HCT116 (cell line): ENCODE measurements at regions not wholly inside any gene's neighbourhood (a gene's known extent, or its start where the extent isn't known, plus 50 kb on each side); places are given as distances from the start of the nearest gene placed in this dataset.

ENCODE experiments used
- ATAC-seq: fragments of 200-7000 bp; cut with Tn5 transposase; 2 replicates; pipeline ENCODE4 v1.9.1; 2020; ENCODE audit warnings: mild to moderate bottlenecking, moderate library complexity
- BruUV-seq: library from RNA; stranded (reverse); fragments of 400-500 nt; replicated peaks from 2 replicates; lab custom pipeline; 2021; lab: Mats Ljungman, UMichigan
- CTCF ChIA-PET: fragments of 300-600 bp; sonication (Branson Sonifier 250); formaldehyde crosslinking; loops from one replicate; lab custom pipeline; 2021; ENCODE audit warnings: antibody characterized with exemption; lab: Charles Lee
- POLR2A ChIA-PET: fragments of 300-600, 350-600 bp; sonication (Branson Sonifier 250); formaldehyde crosslinking; loops from one replicate; lab custom pipeline; 2021; ENCODE audit warnings: antibody characterized with exemption; lab: Charles Lee
- RAD21 ChIA-PET, 2 experiments: fragments of 300-600 bp; sonication (Branson Sonifier 250); formaldehyde crosslinking; loops; one replicate each; lab custom pipeline; 2023; ENCODE audit warnings: low total read pairs in 2 of 2; ENCODE audit not compliant: uncharacterized antibody in 2 of 2, unreplicated experiment in 2 of 2, low non-redundant PET in 1 of 2; lab: Charles Lee
- DNase-seq: peaks from one replicate; pipeline ENCODE4 v3.0.0-alpha.2; 2010; ENCODE audit warnings: low read depth, low spot score
- H2AFZ ChIP-seq: fragments of 200-600 bp; shearing (Covaris generic), sonication (generic); 2 replicates; pipeline ENCODE4 v1.6.1; 2017; ENCODE audit warnings: low read depth, mixed run types, mixed read lengths, antibody characterized with exemption, low read length; ENCODE audit not compliant: poor library complexity, severe bottlenecking
- H3K27ac ChIP-seq: 2 replicates; pipeline ENCODE4 v1.5.1; 2012; ENCODE audit warnings: low read depth, low read length
- H3K27me3 ChIP-seq: fragments of 200-600 bp; sonication (generic); 2 replicates; pipeline ENCODE4 v1.6.1; 2016; ENCODE audit warnings: mixed run types, low read length, mixed read lengths; ENCODE audit not compliant: insufficient read depth
- H3K36me3 ChIP-seq, 2 experiments: fragments of 200-500 bp in 1 of 2; fragments of 200-600 bp in 1 of 2; sonication (Bioruptor generic) in 1 of 2; sonication (generic) in 1 of 2; 2 replicates each; pipeline versions ENCODE4 v1.5.1 to v1.6.1; 2014 to 2016; ENCODE audit warnings: low read length in 2 of 2, inconsistent platforms in 1 of 2, mixed read lengths in 1 of 2, mixed run types in 1 of 2; ENCODE audit not compliant: insufficient read depth in 2 of 2, control insufficient read depth in 1 of 2
- H3K4me1 ChIP-seq, 2 experiments: fragments of 200-600 bp in 1 of 2; sonication (generic) in 1 of 2; 2 replicates each; pipeline versions ENCODE4 v1.5.1 to v1.6.1; 2012 to 2017; ENCODE audit warnings: low read length in 2 of 2, inconsistent platforms in 1 of 2, mild to moderate bottlenecking in 1 of 2, mixed read lengths in 1 of 2, mixed run types in 1 of 2, moderate library complexity in 1 of 2; ENCODE audit not compliant: insufficient read depth in 2 of 2, control insufficient read depth in 1 of 2
- H3K4me2 ChIP-seq: fragments of 200-600 bp; sonication (generic); 2 replicates; pipeline ENCODE4 v1.6.1; 2017; ENCODE audit warnings: mixed run types, low read length, mixed read lengths
- H3K4me3 ChIP-seq, 2 experiments: fragments of 200-600 bp in 1 of 2; sonication (generic) in 1 of 2; replicated peaks in 1 of 2; 2 replicates each; pipeline ENCODE4 v1.5.1; 2011 to 2016; ENCODE audit warnings: low read length in 2 of 2, control low read depth in 1 of 2, low read depth in 1 of 2, mild to moderate bottlenecking in 1 of 2, mixed read lengths in 1 of 2, mixed run types in 1 of 2
- H3K79me2 ChIP-seq: fragments of 200-600 bp; sonication (generic); 2 replicates; pipeline ENCODE4 v1.6.1; 2017; ENCODE audit warnings: mild to moderate bottlenecking, mixed run types, low read length, moderate library complexity, mixed read lengths; ENCODE audit not compliant: insufficient read depth
- H3K9ac ChIP-seq: fragments of 200-600 bp; sonication (generic); 2 replicates; pipeline ENCODE4 v1.6.1; 2016; ENCODE audit warnings: low read length, mixed read lengths
- H3K9me2 ChIP-seq: fragments of 200-600 bp; sonication (generic), shearing (Covaris generic); 2 replicates; pipeline ENCODE4 v1.6.1; 2017; ENCODE audit warnings: mixed run types, mild to moderate bottlenecking, moderate library complexity; ENCODE audit not compliant: insufficient read depth
- H3K9me3 ChIP-seq, 2 experiments: fragments of 200-500 bp in 1 of 2; fragments of 200-600 bp in 1 of 2; sonication (Bioruptor generic) in 1 of 2; sonication (generic) in 1 of 2; 2 replicates each; pipeline ENCODE4 v1.6.1; 2014 to 2017; ENCODE audit warnings: low read length in 2 of 2, mixed read lengths in 2 of 2, inconsistent platforms in 1 of 2, low read depth in 1 of 2, mild to moderate bottlenecking in 1 of 2, mixed run types in 1 of 2, moderate library complexity in 1 of 2; ENCODE audit not compliant: control insufficient read depth in 1 of 2, insufficient read depth in 1 of 2
- H4K20me1 ChIP-seq: fragments of 200-600 bp; sonication (generic), shearing (Covaris generic); 2 replicates; pipeline ENCODE4 v1.6.1; 2017; ENCODE audit warnings: mixed run types, mild to moderate bottlenecking, moderate library complexity; ENCODE audit not compliant: insufficient read depth
- EGR1 ChIP-seq: IDR thresholded peaks from 2 replicates; pipeline ENCODE4 v1.6.1; 2012; ENCODE audit warnings: low read depth
- EZH2 ChIP-seq: fragments of 200-600 bp; sonication (generic); IDR thresholded peaks from 2 replicates; pipeline ENCODE4 v1.6.1; 2017; ENCODE audit warnings: antibody characterized with exemption, mixed run types
- POLR2AphosphoS5 ChIP-seq: IDR thresholded peaks from 2 replicates; pipeline ENCODE4 v1.6.1; 2011; ENCODE audit warnings: mild to moderate bottlenecking, low read depth, low read length, moderate library complexity
- RAD21 ChIP-seq: IDR thresholded peaks from 2 replicates; pipeline ENCODE4 v1.6.1; 2012; ENCODE audit warnings: low read depth, mild to moderate bottlenecking
- intact Hi-C: fragments of 100-400 bp; cut with micrococcal nuclease; formaldehyde crosslinking; loops from 2 replicates; pipeline ENCODE4 v1.10.0; 2022
- TF ChIP-seq, protein P1 (sequence below): IDR thresholded peaks from 2 replicates; pipeline ENCODE4 v1.6.1; 2012

DNA sequence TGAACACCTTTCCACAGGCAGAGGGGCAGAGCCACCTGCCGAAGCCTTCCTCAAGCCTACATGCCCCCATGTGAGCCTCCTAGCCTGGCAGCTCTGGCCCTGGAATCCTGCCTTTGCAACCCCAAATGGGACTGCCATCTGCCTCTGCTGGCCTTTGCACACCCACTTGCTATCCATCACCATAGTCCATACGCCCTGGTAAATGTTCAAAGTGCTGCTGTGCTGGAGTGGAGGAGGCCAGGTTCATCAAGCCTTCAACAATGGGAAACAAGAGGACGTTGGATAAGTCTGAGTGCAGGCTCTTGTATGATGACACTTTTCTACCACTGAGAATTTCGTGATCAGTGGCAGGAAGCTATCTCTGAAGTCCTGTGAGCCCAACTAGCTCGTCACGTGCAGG lies 159.8 kb downstream of the MED10 start:
- Histone ChIP-seq H3K9me3 (no peaks in the 10 kb centered on the region), H4K20me1 (no peaks in the 10 kb centered on the region; the same call in 1 of the 2 replicates), H3K9me2 (no peaks in the 10 kb centered on the region), H3K36me3 (no peaks in the 10 kb centered on the region), H3K4me1 (no peaks in the 10 kb centered on the region), H3K79me2 (no peaks in the 10 kb centered on the region), H3K27me3 (peaks cover 6% of the 10 kb centered on the region; the same call in 1 of the 2 replicates), H3K9ac (no peak overlapping the region), H3K4me3 (no peak overlapping the region), H2AFZ (no peak overlapping the region), H3K4me2 (no peak overlapping the region), H3K27ac (no peak overlapping the region)
- ChIA-PET RAD21 (no interaction called here), POLR2A (no interaction called here), CTCF (no interaction called here)
- TF ChIP-seq EZH2 = no peak
- TF ChIP-seq, protein P1, sequence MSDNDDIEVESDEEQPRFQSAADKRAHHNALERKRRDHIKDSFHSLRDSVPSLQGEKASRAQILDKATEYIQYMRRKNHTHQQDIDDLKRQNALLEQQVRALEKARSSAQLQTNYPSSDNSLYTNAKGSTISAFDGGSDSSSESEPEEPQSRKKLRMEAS = no peak
- TF ChIP-seq RAD21 = no peak
- no peak for ATAC-seq
- intact Hi-C loops = no loop called here
- no peak for DNase-seq
- BruUV-seq = no TSS peak

DNA sequence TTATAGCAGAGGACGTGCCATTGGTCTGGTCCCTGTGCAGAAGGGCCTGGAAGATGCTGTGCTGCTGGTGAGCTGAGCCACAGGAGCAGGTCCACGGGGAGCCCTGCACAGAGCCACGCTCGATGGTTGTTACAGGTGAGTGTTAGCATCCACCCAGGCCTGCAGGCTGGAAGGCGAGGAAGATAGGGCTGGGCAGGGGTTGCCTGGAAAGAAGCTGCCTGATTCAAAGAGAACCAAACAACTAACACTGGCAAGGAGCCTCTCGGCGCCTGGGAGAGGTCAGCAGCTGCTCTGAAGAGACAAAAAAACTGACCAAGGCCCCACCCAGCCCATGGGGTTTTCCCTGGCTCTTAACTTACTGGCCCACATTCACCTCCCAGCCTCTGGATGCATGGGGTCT lies 160.2 kb downstream of the MED10 start:
- BruUV-seq = no TSS peak
- Histone ChIP-seq H3K9me2 (no peaks in the 10 kb centered on the region), H3K9me3 (no peaks in the 10 kb centered on the region), H3K9ac (no peak overlapping the region), H3K27ac (no peak overlapping the region), H4K20me1 (no peaks in the 10 kb centered on the region; the same call in 1 of the 2 replicates), H3K36me3 (no peaks in the 10 kb centered on the region), H3K27me3 (peaks cover 6% of the 10 kb centered on the region; the same call in 1 of the 2 replicates), H3K4me1 (no peaks in the 10 kb centered on the region), H3K4me2 (no peak overlapping the region), H3K79me2 (no peaks in the 10 kb centered on the region), H3K4me3 (no peak overlapping the region), H2AFZ (no peak overlapping the region)
- POLR2A ChIA-PET = no interaction called here
- TF ChIP-seq EGR1 (no peak), POLR2AphosphoS5 (no peak)
- CTCF ChIA-PET = no interaction called here
- RAD21 ChIA-PET = no interaction called here
- ATAC-seq (no peak), DNase-seq (no peak)
- intact Hi-C loops = no loop called here
